GM23338 (cell line): ENCODE measurements at regions not wholly inside any gene's neighbourhood (a gene's known extent, or its start where the extent isn't known, plus 50 kb on each side); places are given as distances from the start of the nearest gene placed in this dataset.

Experiments used
- ATAC-seq: fragments of 200-7000 bp; cut with Tn5 transposase; 3 replicates; pipeline ENCODE4 v1.9.1; 2020
- DNase-seq: peaks from one replicate; pipeline ENCODE4 v3.0.0-alpha.2; 2015; ENCODE audit warnings: low spot score
- H2AFZ ChIP-seq: fragments of 200-600 bp; sonication (generic); 2 replicates; pipeline ENCODE4 v1.8.0; 2016; ENCODE audit warnings: antibody characterized with exemption, mild to moderate bottlenecking, moderate library complexity
- H3F3A ChIP-seq: fragments of 200-600 bp; sonication (generic); replicated peaks from 2 replicates; pipeline ENCODE4 v1.8.0; 2017; ENCODE audit warnings: antibody characterized with exemption, mixed run types, low read depth
- H3K27ac ChIP-seq: fragments of 200-600 bp; sonication (generic); 2 replicates; pipeline ENCODE4 v1.6.1; 2016; ENCODE audit warnings: low read depth
- H3K27me3 ChIP-seq: fragments of 200-600 bp; sonication (generic); 2 replicates; pipeline ENCODE4 v1.8.0; 2016; ENCODE audit warnings: mild to moderate bottlenecking, mixed run types, moderate library complexity; ENCODE audit not compliant: insufficient read depth
- H3K36me3 ChIP-seq: fragments of 200-600 bp; sonication (generic); 2 replicates; pipeline ENCODE4 v1.8.0; 2016; ENCODE audit warnings: mild to moderate bottlenecking; ENCODE audit not compliant: insufficient read depth
- H3K4me1 ChIP-seq: fragments of 200-600 bp; sonication (generic); 2 replicates; pipeline ENCODE4 v1.8.0; 2016; ENCODE audit warnings: mild to moderate bottlenecking, moderate library complexity; ENCODE audit not compliant: insufficient read depth
- H3K4me2 ChIP-seq: fragments of 200-600 bp; sonication (generic); 2 replicates; pipeline ENCODE4 v1.7.1; 2017; ENCODE audit warnings: mixed run types
- H3K4me3 ChIP-seq: fragments of 200-600 bp; sonication (generic); 2 replicates; pipeline ENCODE4 v1.6.1; 2016; ENCODE audit warnings: mixed run types
- H3K79me2 ChIP-seq: fragments of 200-600 bp; sonication (generic); replicated peaks from 2 replicates; pipeline ENCODE4 v1.8.0; 2017; ENCODE audit warnings: mild to moderate bottlenecking; ENCODE audit not compliant: insufficient read depth
- H3K9me2 ChIP-seq: fragments of 200-600 bp; sonication (generic); 2 replicates; pipeline ENCODE4 v1.8.0; 2017; ENCODE audit not compliant: insufficient read depth
- H4K20me1 ChIP-seq: fragments of 200-600 bp; sonication (generic); replicated peaks from 2 replicates; pipeline ENCODE4 v1.8.0; 2017; ENCODE audit warnings: mild to moderate bottlenecking; ENCODE audit not compliant: insufficient read depth
- H3K27ac Mint-ChIP-seq: 2 replicates; pipeline ENCODE4 v1.8.0; 2020; ENCODE audit warnings: inconsistent platforms, mild to moderate bottlenecking, moderate library complexity, mixed read lengths
- H3K27me3 Mint-ChIP-seq: 3 replicates; pipeline ENCODE4 v1.8.0; 2022; ENCODE audit warnings: low read depth, mild to moderate bottlenecking, moderate library complexity, mixed read lengths, inconsistent platforms; ENCODE audit not compliant: insufficient read depth, poor library complexity
- H3K36me3 Mint-ChIP-seq: 3 replicates; pipeline ENCODE4 v1.8.0; 2021; ENCODE audit warnings: low read depth, mild to moderate bottlenecking, inconsistent platforms, moderate library complexity, mixed read lengths
- H3K4me1 Mint-ChIP-seq: 3 replicates; pipeline ENCODE4 v1.8.0; 2020; ENCODE audit warnings: mild to moderate bottlenecking, inconsistent platforms, mixed read lengths
- H3K4me3 Mint-ChIP-seq: 3 replicates; pipeline ENCODE4 v1.8.0; 2021; ENCODE audit warnings: moderate library complexity, mild to moderate bottlenecking, inconsistent platforms, mixed read lengths
- H3K9me3 Mint-ChIP-seq: 3 replicates; pipeline ENCODE4 v1.8.0; 2020; ENCODE audit warnings: moderate library complexity, mild to moderate bottlenecking, inconsistent platforms, mixed read lengths
- CREB1 ChIP-seq: fragments of 250-450 bp; sonication (Bioruptor Pico); IDR thresholded peaks from 2 replicates; pipeline ENCODE4 v1.5.0; 2020; ENCODE audit warnings: low read depth, mild to moderate bottlenecking, moderate library complexity
- EZH2 ChIP-seq: fragments of 200-600 bp; sonication (generic); IDR thresholded peaks from one replicate; pipeline ENCODE4 v1.8.0; 2017; ENCODE audit warnings: antibody characterized with exemption, mild to moderate bottlenecking, low read depth; ENCODE audit not compliant: unreplicated experiment
- EZH2phosphoT487 ChIP-seq: fragments of 200-600 bp; sonication (generic); IDR thresholded peaks from one replicate; pipeline ENCODE4 v1.8.1; 2018; ENCODE audit warnings: antibody characterized with exemption; ENCODE audit not compliant: unreplicated experiment
- JUNB ChIP-seq: IDR thresholded peaks from one replicate; pipeline ENCODE4 v1.6.1; 2016; ENCODE audit warnings: antibody characterized with exemption; ENCODE audit not compliant: unreplicated experiment
- NANOG ChIP-seq: IDR thresholded peaks from 2 replicates; pipeline ENCODE4 v1.6.1; 2016; ENCODE audit warnings: antibody characterized with exemption, borderline replicate concordance
- POLR2AphosphoS5 ChIP-seq: IDR thresholded peaks from 2 replicates; pipeline ENCODE4 v1.6.1; 2016; ENCODE audit warnings: antibody characterized with exemption, low read depth
- STAT1 ChIP-seq: IDR thresholded peaks from one replicate; pipeline ENCODE4 v1.6.1; 2016; ENCODE audit warnings: antibody characterized with exemption; ENCODE audit not compliant: unreplicated experiment
- ZNF114 ChIP-seq: fragments of 250-450 bp; sonication (Bioruptor Pico); IDR thresholded peaks from 2 replicates; pipeline ENCODE4 v1.5.0; 2020; ENCODE audit warnings: mild to moderate bottlenecking, moderate library complexity
- ZNF331 ChIP-seq: fragments of 250-450 bp; sonication (Bioruptor Pico); IDR thresholded peaks from 2 replicates; pipeline ENCODE4 v1.5.0; 2020; ENCODE audit warnings: low read depth, mild to moderate bottlenecking, moderate library complexity
- ZNF462 ChIP-seq: fragments of 250-450 bp; sonication (Bioruptor Pico); IDR thresholded peaks from 2 replicates; pipeline ENCODE4 v1.5.0; 2020; ENCODE audit warnings: mild to moderate bottlenecking, moderate library complexity
- TF ChIP-seq, protein P1 (sequence below): IDR thresholded peaks from one replicate; pipeline ENCODE4 v1.6.1; 2018; ENCODE audit warnings: antibody characterized with exemption; ENCODE audit not compliant: unreplicated experiment
- TF ChIP-seq, protein P2 (sequence below), 2 experiments: fragments of 200-600 bp in 1 of 2; sonication (generic) in 1 of 2; conservative IDR thresholded peaks; 2 replicates each; pipeline versions ENCODE4 v1.5.1 to v1.6.1; 2016 to 2017; ENCODE audit warnings: antibody characterized with exemption in 2 of 2, low read depth in 2 of 2, mild to moderate bottlenecking in 2 of 2, moderate library complexity in 1 of 2
- TF ChIP-seq, protein P3 (sequence below): IDR thresholded peaks from 2 replicates; pipeline ENCODE4 v1.6.1; 2016; ENCODE audit warnings: antibody characterized with exemption

DNA sequence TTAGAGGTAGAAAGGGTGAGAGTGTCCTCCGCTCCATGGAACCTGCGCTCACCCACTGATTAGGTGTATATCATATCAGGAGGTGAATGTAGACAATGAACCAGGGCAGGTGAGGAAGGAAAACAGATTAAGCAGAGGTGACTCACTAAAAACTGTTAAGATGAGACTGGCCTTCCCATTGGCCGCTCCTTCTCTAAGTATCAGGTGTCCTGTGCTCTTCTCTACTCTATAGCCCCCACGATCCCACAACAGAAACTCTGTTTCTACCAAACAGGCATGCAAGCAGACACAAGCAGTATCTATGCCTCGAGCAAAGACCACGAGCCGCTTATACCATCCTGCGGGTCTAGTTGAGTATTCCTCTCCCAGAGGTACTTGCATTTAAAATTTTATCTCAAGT, 103.1 kb downstream of the SNX19 start (continued):
- TF ChIP-seq EZH2 = no peak

GRCh38 chr11:130813638-130814037, 102.6 kb downstream of the SNX19 start:
- Histone ChIP-seq H3F3A (no peaks in the 10 kb centered on the region), H3K9me2 (peaks cover 7% of the 10 kb centered on the region; the same call in 1 of the 2 replicates), H3K27ac (no peak overlapping the region), H2AFZ (peak overlapping the region; percentile 92), H3K36me3 (no peaks in the 10 kb centered on the region), H3K79me2 (no peaks in the 10 kb centered on the region), H3K4me1 (peaks cover 9% of the 10 kb centered on the region), H3K4me3 (no peak overlapping the region), H4K20me1 (no peaks in the 10 kb centered on the region), H3K4me2 (no peak overlapping the region), H3K27me3 (no peaks in the 10 kb centered on the region)
- ATAC-seq (peak; percentile 31; the same call in 1 of the 3 replicates), DNase-seq (no peak)
- no peaks in the 10 kb centered on the region for H3K36me3 Mint-ChIP-seq
- no peak overlapping the region for H3K4me3 Mint-ChIP-seq
- no peaks in the 10 kb centered on the region for H3K9me3 Mint-ChIP-seq
- peaks cover 2% of the 10 kb centered on the region for H3K27me3 Mint-ChIP-seq
- no peak overlapping the region for H3K27ac Mint-ChIP-seq
- no peak for TF ChIP-seq EZH2phosphoT487
- TF ChIP-seq NANOG = no peak
- TF ChIP-seq ZNF462 (CRISPR knock-in tag) = no peak
- no peak for TF ChIP-seq ZNF331 (CRISPR knock-in tag)
- TF ChIP-seq ZNF114 (CRISPR knock-in tag) = no peak
- TF ChIP-seq, protein P1, sequence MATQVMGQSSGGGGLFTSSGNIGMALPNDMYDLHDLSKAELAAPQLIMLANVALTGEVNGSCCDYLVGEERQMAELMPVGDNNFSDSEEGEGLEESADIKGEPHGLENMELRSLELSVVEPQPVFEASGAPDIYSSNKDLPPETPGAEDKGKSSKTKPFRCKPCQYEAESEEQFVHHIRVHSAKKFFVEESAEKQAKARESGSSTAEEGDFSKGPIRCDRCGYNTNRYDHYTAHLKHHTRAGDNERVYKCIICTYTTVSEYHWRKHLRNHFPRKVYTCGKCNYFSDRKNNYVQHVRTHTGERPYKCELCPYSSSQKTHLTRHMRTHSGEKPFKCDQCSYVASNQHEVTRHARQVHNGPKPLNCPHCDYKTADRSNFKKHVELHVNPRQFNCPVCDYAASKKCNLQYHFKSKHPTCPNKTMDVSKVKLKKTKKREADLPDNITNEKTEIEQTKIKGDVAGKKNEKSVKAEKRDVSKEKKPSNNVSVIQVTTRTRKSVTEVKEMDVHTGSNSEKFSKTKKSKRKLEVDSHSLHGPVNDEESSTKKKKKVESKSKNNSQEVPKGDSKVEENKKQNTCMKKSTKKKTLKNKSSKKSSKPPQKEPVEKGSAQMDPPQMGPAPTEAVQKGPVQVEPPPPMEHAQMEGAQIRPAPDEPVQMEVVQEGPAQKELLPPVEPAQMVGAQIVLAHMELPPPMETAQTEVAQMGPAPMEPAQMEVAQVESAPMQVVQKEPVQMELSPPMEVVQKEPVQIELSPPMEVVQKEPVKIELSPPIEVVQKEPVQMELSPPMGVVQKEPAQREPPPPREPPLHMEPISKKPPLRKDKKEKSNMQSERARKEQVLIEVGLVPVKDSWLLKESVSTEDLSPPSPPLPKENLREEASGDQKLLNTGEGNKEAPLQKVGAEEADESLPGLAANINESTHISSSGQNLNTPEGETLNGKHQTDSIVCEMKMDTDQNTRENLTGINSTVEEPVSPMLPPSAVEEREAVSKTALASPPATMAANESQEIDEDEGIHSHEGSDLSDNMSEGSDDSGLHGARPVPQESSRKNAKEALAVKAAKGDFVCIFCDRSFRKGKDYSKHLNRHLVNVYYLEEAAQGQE = no peak
- TF ChIP-seq, protein P2, sequence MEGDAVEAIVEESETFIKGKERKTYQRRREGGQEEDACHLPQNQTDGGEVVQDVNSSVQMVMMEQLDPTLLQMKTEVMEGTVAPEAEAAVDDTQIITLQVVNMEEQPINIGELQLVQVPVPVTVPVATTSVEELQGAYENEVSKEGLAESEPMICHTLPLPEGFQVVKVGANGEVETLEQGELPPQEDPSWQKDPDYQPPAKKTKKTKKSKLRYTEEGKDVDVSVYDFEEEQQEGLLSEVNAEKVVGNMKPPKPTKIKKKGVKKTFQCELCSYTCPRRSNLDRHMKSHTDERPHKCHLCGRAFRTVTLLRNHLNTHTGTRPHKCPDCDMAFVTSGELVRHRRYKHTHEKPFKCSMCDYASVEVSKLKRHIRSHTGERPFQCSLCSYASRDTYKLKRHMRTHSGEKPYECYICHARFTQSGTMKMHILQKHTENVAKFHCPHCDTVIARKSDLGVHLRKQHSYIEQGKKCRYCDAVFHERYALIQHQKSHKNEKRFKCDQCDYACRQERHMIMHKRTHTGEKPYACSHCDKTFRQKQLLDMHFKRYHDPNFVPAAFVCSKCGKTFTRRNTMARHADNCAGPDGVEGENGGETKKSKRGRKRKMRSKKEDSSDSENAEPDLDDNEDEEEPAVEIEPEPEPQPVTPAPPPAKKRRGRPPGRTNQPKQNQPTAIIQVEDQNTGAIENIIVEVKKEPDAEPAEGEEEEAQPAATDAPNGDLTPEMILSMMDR (conservative IDR thresholded peaks at IDR 0.05; ENCODE audit: low read depth in 2 of 2) = no peak
- TF ChIP-seq JUNB = no peak
- TF ChIP-seq CREB1 = no peak
- TF ChIP-seq, protein P3, sequence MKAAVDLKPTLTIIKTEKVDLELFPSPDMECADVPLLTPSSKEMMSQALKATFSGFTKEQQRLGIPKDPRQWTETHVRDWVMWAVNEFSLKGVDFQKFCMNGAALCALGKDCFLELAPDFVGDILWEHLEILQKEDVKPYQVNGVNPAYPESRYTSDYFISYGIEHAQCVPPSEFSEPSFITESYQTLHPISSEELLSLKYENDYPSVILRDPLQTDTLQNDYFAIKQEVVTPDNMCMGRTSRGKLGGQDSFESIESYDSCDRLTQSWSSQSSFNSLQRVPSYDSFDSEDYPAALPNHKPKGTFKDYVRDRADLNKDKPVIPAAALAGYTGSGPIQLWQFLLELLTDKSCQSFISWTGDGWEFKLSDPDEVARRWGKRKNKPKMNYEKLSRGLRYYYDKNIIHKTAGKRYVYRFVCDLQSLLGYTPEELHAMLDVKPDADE = no peak
- no peak for TF ChIP-seq STAT1
- TF ChIP-seq EZH2 = no peak
- no peak for TF ChIP-seq POLR2AphosphoS5
- H3K4me1 Mint-ChIP-seq = peaks cover 9% of the 10 kb centered on the region; the same call in 2 of the 3 replicates
